WTC11 (cell line): ENCODE measurements at regions not wholly inside any gene's neighbourhood (a gene's known extent, or its start where the extent isn't known, plus 50 kb on each side); places are given as distances from the start of the nearest gene placed in this dataset.

Experiments used
- FOXP1 ChIP-seq: sonication (generic); formaldehyde crosslinking; IDR thresholded peaks from 2 replicates; pipeline ENCODE4 v1.8.0; 2022; ENCODE audit warnings: missing genetic modification reagents, mild to moderate bottlenecking, moderate library complexity, borderline replicate concordance
- GABPB1 ChIP-seq: sonication (generic); formaldehyde crosslinking; IDR thresholded peaks from 2 replicates; pipeline ENCODE4 v1.8.1; 2023; ENCODE audit warnings: mild to moderate bottlenecking, missing genetic modification reagents
- NFYB ChIP-seq: sonication (generic); formaldehyde crosslinking; conservative IDR thresholded peaks from 2 replicates; pipeline ENCODE4 v1.8.0; 2022; ENCODE audit warnings: low read depth, missing genetic modification reagents
- NR1H2 ChIP-seq: sonication (generic); formaldehyde crosslinking; IDR thresholded peaks from 2 replicates; pipeline ENCODE4 v1.9.0; 2021; ENCODE audit warnings: mild to moderate bottlenecking, moderate library complexity, missing genetic modification reagents
- SMAD3 ChIP-seq: sonication (generic); formaldehyde crosslinking; IDR thresholded peaks from 2 replicates; pipeline ENCODE4 v1.8.0; 2022; ENCODE audit warnings: missing genetic modification reagents, mild to moderate bottlenecking, borderline replicate concordance
- TCF7 ChIP-seq: sonication (generic); formaldehyde crosslinking; IDR thresholded peaks from 2 replicates; pipeline ENCODE4 v1.8.0; 2022; ENCODE audit warnings: mild to moderate bottlenecking, low read depth, missing genetic modification reagents, moderate library complexity
- TEAD4 ChIP-seq: sonication (generic); formaldehyde crosslinking; IDR thresholded peaks from 2 replicates; pipeline ENCODE4 v1.8.0; 2022; ENCODE audit warnings: mild to moderate bottlenecking, missing genetic modification reagents
- TF ChIP-seq, protein P1 (sequence below): fragments of 200-600 bp; IDR thresholded peaks from 2 replicates; pipeline ENCODE4 v1.8.0; 2022; ENCODE audit warnings: antibody characterized with exemption
- TF ChIP-seq, protein P2 (sequence below): sonication (generic); formaldehyde crosslinking; IDR thresholded peaks from 2 replicates; pipeline ENCODE4 v1.8.0; 2022; ENCODE audit warnings: mild to moderate bottlenecking, missing genetic modification reagents
- TF ChIP-seq, protein P3 (sequence below): fragments of 250-450 bp; sonication (Bioruptor Pico); conservative IDR thresholded peaks from 2 replicates; pipeline ENCODE4 v1.9.0; 2021; ENCODE audit warnings: mild to moderate bottlenecking
- TF ChIP-seq, protein P4 (sequence below): sonication (generic); formaldehyde crosslinking; IDR thresholded peaks from 2 replicates; pipeline ENCODE4 v1.8.1; 2022; ENCODE audit warnings: mild to moderate bottlenecking, missing genetic modification reagents, moderate library complexity, borderline replicate concordance
- TF ChIP-seq, protein P5 (sequence below): sonication (generic); formaldehyde crosslinking; IDR thresholded peaks from 2 replicates; pipeline ENCODE4 v1.8.1; 2022; ENCODE audit warnings: low read depth, missing genetic modification reagents, borderline replicate concordance
- TF ChIP-seq, protein P6 (sequence below): sonication (generic); formaldehyde crosslinking; IDR thresholded peaks from 2 replicates; pipeline ENCODE4 v1.8.1; 2022; ENCODE audit warnings: missing genetic modification reagents, borderline replicate concordance
- TF ChIP-seq, protein P7 (sequence below): sonication (generic); formaldehyde crosslinking; IDR thresholded peaks from 2 replicates; pipeline ENCODE4 v1.8.1; 2022; ENCODE audit warnings: low read depth, mild to moderate bottlenecking, moderate library complexity, missing genetic modification reagents, borderline replicate concordance

DNA sequence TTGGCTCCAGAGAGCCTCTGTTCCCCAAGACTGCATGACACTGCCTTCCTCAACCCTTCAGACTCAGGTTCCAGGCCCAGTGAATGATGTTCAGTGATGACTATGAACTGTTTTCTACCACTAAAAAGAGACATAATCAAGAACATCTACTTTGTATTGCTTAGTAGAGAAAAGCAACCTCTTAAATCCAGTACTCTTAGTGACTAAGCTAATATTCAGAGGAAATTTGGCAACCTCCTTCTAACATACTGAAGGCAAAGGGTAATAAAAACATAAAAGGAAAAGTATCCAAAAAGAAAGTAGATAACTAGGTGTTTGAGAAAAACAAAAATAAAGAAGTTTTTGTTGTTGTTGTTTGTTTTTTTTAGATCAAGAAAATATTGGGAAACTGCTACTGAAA, 153.3 kb upstream of the RUNX1 start:
- TF ChIP-seq NR1H2 (no peak), TCF7 (CRISPR knock-in tag) (no peak), TEAD4 (CRISPR knock-in tag) (no peak), GABPB1 (CRISPR knock-in tag) (no peak), SMAD3 (CRISPR knock-in tag) (no peak), NFYB (CRISPR knock-in tag) (no peak), FOXP1 (CRISPR knock-in tag) (no peak)
- TF ChIP-seq, protein P1, sequence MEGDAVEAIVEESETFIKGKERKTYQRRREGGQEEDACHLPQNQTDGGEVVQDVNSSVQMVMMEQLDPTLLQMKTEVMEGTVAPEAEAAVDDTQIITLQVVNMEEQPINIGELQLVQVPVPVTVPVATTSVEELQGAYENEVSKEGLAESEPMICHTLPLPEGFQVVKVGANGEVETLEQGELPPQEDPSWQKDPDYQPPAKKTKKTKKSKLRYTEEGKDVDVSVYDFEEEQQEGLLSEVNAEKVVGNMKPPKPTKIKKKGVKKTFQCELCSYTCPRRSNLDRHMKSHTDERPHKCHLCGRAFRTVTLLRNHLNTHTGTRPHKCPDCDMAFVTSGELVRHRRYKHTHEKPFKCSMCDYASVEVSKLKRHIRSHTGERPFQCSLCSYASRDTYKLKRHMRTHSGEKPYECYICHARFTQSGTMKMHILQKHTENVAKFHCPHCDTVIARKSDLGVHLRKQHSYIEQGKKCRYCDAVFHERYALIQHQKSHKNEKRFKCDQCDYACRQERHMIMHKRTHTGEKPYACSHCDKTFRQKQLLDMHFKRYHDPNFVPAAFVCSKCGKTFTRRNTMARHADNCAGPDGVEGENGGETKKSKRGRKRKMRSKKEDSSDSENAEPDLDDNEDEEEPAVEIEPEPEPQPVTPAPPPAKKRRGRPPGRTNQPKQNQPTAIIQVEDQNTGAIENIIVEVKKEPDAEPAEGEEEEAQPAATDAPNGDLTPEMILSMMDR: no peak
- TF ChIP-seq, protein P2, sequence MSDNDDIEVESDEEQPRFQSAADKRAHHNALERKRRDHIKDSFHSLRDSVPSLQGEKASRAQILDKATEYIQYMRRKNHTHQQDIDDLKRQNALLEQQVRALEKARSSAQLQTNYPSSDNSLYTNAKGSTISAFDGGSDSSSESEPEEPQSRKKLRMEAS (CRISPR knock-in tag): no peak
- TF ChIP-seq, protein P3, sequence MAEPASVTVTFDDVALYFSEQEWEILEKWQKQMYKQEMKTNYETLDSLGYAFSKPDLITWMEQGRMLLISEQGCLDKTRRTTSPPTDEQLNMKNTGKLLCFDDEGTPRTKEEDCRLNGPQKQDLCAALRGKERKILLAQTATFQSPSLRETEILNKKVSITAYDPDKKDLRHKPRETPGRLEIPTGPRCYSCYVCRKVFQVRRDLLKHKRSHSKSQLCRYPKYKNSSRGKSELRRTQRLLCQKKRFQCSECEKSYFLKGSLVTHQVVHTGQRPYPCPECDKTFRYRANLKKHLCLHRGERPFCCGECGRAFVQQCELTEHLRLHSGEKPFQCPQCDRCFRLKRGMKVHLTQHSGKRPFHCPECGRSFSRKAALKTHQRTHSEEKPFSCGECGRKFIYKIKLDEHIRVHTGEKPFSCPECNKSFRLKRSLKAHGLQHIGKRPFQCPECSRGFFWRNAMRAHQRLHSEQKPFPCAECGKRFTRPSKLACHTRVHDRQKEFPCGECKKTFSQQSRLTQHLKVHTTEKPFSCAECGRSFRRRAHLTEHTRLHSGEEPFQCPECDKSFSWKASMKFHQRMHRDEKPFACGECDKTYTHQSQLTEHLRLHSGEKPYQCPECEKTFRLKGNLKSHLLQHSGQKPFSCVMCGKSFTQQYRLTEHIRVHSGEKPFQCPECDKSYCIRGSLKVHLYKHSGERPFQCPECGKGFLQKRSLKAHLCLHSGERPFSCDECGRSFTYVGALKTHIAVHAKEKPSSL: no peak
- TF ChIP-seq, protein P4, sequence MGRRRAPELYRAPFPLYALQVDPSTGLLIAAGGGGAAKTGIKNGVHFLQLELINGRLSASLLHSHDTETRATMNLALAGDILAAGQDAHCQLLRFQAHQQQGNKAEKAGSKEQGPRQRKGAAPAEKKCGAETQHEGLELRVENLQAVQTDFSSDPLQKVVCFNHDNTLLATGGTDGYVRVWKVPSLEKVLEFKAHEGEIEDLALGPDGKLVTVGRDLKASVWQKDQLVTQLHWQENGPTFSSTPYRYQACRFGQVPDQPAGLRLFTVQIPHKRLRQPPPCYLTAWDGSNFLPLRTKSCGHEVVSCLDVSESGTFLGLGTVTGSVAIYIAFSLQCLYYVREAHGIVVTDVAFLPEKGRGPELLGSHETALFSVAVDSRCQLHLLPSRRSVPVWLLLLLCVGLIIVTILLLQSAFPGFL: no peak
- TF ChIP-seq, protein P5, sequence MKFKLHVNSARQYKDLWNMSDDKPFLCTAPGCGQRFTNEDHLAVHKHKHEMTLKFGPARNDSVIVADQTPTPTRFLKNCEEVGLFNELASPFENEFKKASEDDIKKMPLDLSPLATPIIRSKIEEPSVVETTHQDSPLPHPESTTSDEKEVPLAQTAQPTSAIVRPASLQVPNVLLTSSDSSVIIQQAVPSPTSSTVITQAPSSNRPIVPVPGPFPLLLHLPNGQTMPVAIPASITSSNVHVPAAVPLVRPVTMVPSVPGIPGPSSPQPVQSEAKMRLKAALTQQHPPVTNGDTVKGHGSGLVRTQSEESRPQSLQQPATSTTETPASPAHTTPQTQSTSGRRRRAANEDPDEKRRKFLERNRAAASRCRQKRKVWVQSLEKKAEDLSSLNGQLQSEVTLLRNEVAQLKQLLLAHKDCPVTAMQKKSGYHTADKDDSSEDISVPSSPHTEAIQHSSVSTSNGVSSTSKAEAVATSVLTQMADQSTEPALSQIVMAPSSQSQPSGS: no peak
- TF ChIP-seq, protein P6, sequence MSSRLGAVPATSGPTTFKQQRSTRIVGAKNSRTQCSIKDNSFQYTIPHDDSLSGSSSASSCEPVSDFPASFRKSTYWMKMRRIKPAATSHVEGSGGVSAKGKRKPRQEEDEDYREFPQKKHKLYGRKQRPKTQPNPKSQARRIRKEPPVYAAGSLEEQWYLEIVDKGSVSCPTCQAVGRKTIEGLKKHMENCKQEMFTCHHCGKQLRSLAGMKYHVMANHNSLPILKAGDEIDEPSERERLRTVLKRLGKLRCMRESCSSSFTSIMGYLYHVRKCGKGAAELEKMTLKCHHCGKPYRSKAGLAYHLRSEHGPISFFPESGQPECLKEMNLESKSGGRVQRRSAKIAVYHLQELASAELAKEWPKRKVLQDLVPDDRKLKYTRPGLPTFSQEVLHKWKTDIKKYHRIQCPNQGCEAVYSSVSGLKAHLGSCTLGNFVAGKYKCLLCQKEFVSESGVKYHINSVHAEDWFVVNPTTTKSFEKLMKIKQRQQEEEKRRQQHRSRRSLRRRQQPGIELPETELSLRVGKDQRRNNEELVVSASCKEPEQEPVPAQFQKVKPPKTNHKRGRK (CRISPR knock-in tag): no peak
- TF ChIP-seq, protein P7, sequence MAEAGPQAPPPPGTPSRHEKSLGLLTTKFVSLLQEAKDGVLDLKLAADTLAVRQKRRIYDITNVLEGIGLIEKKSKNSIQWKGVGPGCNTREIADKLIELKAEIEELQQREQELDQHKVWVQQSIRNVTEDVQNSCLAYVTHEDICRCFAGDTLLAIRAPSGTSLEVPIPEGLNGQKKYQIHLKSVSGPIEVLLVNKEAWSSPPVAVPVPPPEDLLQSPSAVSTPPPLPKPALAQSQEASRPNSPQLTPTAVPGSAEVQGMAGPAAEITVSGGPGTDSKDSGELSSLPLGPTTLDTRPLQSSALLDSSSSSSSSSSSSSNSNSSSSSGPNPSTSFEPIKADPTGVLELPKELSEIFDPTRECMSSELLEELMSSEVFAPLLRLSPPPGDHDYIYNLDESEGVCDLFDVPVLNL: no peak
